ENCODE measurements at regions not wholly inside any gene's neighbourhood (a gene's known extent, or its start where the extent isn't known, plus 50 kb on each side); places are given as distances from the start of the nearest gene placed in this dataset.

DNA sequence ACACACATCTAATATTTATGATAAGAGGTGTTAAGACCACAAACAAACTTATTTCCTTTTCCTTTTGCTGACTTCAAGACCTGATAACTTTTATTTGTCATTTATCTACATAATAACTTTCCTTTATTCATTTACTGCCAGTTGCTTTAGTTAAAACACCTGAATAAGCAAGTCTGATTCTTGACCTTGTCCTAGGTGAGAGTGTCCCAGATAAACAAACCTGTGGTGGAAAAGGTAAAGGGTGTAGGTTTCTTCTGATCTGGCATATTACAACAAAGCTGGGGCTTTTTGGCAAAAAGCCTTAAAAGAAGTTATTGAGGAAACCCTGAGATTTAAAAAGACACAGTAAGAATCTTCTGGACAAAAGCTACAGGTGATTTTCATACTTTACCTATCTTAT, 191.5 kb downstream of the ZBBX start:
- no peak overlapping the region for H3K27ac ChIP-seq (ENCODE audit: low read length)
- no peak overlapping the region for H3K4me3 ChIP-seq (ENCODE audit: low read depth in 1 of 2, low read length in 2 of 2)
- no peaks in the 10 kb centered on the region for H3K4me1 ChIP-seq (ENCODE audit: control insufficient read depth in 1 of 2, insufficient read depth in 2 of 2, low read length in 2 of 2)
- H3K36me3 ChIP-seq (ENCODE audit: control insufficient read depth in 1 of 2, insufficient read depth in 2 of 2, low read length in 2 of 2), result no peaks in the 10 kb centered on the region
- H3K27me3 ChIP-seq (ENCODE audit: low read depth, low read length), result no peaks in the 10 kb centered on the region
- peaks cover 0 to 9% of the 10 kb centered on the region in 2 donors for H3K9me3 ChIP-seq (ENCODE audit: control insufficient read depth in 1 of 2, low read length in 2 of 2)

DNA sequence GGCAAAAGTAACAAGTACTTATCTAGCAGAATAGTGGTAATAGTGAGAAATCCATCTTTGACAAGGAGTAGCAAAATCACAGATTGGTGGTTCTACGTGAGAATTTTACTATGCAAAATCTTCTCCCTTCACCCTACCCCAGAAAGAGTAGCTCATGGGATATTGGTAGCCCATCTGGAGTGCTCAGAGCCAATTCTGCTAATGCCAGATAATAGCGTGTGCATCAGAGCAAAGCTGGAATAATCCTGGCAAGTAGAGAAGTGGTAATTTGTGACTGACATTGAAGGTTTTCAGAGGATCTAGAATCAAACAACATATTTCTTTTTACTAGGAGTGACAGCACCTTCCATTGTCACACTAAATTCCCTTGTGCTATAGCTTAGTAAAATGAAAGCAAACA, 192.9 kb downstream of the ZBBX start:
- peaks cover 0 to 3% of the 10 kb centered on the region in 2 donors for H3K9me3 ChIP-seq (ENCODE audit: control insufficient read depth in 1 of 2, low read length in 2 of 2)
- H3K4me3 ChIP-seq (ENCODE audit: low read depth in 1 of 2, low read length in 2 of 2), result no peak overlapping the region
- H3K4me1 ChIP-seq (ENCODE audit: control insufficient read depth in 1 of 2, insufficient read depth in 2 of 2, low read length in 2 of 2), result no peaks in the 10 kb centered on the region
- no peaks in the 10 kb centered on the region for H3K36me3 ChIP-seq (ENCODE audit: control insufficient read depth in 1 of 2, insufficient read depth in 2 of 2, low read length in 2 of 2)
- no peak overlapping the region for H3K27ac ChIP-seq (ENCODE audit: low read length)
- no peaks in the 10 kb centered on the region for H3K27me3 ChIP-seq (ENCODE audit: low read depth, low read length)

DNA sequence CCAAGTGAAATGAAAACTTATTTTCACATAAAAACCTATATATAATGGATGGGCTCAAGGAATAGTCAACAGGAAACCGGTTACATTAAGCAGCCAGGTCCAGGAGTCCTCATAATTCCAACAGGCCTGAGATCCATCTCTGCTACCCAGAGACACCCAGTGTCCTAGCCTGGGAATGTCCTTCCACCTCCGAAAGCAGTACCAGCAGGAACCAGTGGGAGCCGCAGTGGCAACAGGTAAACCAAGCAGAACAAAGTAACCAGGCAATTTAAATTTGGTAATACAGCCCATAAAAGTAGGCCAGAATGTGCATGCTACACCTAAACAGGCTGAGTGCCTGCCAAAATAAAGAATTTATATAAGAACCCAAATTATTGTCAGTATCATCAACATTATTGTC, 195.6 kb downstream of the ZBBX start:
- Histone ChIP-seq H3K27me3 (ENCODE audit: low read depth, low read length) (no peaks in the 10 kb centered on the region), H3K4me3 (ENCODE audit: low read depth in 1 of 2, low read length in 2 of 2) (no peak overlapping the region), H3K9me3 (ENCODE audit: control insufficient read depth in 1 of 2, low read length in 2 of 2) (no peaks in the 10 kb centered on the region), H3K27ac (ENCODE audit: low read length) (no peak overlapping the region), H3K4me1 (ENCODE audit: control insufficient read depth in 1 of 2, insufficient read depth in 2 of 2, low read length in 2 of 2) (no peaks in the 10 kb centered on the region), H3K36me3 (ENCODE audit: control insufficient read depth in 1 of 2, insufficient read depth in 2 of 2, low read length in 2 of 2) (no peaks in the 10 kb centered on the region)

DNA sequence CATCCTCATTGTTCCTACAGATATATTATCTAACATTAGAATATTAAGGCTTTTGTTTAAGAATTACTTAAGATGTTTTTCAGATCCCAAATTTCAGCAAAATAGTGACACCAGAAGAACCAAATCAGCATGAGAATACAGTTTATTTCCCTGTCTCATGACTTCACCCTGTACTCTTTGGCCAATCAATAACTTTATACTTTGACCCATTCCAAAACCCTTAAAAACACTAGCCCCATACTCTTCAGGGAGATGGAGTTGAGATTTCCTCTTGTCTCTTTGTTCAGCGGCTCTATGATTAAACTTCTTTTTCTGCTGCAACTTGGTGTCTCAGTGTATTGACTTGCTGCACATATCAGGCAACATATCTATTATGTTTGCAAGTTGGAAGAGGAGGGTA, 207.7 kb downstream of the ZBBX start:
- Histone ChIP-seq H3K9me3 (ENCODE audit: control insufficient read depth in 1 of 2, low read length in 2 of 2) (peaks cover 0 to 7% of the 10 kb centered on the region in 2 donors), H3K4me1 (ENCODE audit: control insufficient read depth in 1 of 2, insufficient read depth in 2 of 2, low read length in 2 of 2) (no peaks in the 10 kb centered on the region), H3K27me3 (ENCODE audit: low read depth, low read length) (no peaks in the 10 kb centered on the region), H3K4me3 (ENCODE audit: low read depth in 1 of 2, low read length in 2 of 2) (no peak overlapping the region), H3K27ac (ENCODE audit: low read length) (no peak overlapping the region), H3K36me3 (ENCODE audit: control insufficient read depth in 1 of 2, insufficient read depth in 2 of 2, low read length in 2 of 2) (no peaks in the 10 kb centered on the region)

DNA sequence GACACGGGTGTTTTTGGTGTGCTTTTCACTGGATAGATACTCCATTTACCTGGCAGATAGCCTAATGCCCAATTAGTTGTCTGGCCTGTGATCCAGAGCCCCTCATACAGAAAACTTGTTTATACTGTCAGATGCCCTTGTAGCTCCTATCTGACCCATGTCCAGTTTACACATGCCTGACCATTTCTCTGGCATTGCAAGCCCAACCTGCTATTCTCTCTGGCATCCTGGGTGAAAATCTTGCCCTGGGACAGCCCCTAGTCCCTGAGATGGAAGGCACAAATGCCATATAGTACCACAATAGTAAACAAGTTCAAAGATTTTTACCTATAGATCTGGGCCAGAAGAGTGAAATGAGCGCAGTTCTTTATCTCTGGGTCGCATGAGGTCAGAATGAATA, 212.6 kb downstream of the ZBBX start:
- Histone ChIP-seq H3K4me3 (ENCODE audit: low read depth in 1 of 2, low read length in 2 of 2) (no peak overlapping the region), H3K27me3 (ENCODE audit: low read depth, low read length) (no peaks in the 10 kb centered on the region), H3K36me3 (ENCODE audit: control insufficient read depth in 1 of 2, insufficient read depth in 2 of 2, low read length in 2 of 2) (no peaks in the 10 kb centered on the region), H3K9me3 (ENCODE audit: control insufficient read depth in 1 of 2, low read length in 2 of 2) (no peaks in the 10 kb centered on the region), H3K27ac (ENCODE audit: low read length) (no peak overlapping the region), H3K4me1 (ENCODE audit: control insufficient read depth in 1 of 2, insufficient read depth in 2 of 2, low read length in 2 of 2) (peaks cover 0 to 5% of the 10 kb centered on the region in 2 donors)

DNA sequence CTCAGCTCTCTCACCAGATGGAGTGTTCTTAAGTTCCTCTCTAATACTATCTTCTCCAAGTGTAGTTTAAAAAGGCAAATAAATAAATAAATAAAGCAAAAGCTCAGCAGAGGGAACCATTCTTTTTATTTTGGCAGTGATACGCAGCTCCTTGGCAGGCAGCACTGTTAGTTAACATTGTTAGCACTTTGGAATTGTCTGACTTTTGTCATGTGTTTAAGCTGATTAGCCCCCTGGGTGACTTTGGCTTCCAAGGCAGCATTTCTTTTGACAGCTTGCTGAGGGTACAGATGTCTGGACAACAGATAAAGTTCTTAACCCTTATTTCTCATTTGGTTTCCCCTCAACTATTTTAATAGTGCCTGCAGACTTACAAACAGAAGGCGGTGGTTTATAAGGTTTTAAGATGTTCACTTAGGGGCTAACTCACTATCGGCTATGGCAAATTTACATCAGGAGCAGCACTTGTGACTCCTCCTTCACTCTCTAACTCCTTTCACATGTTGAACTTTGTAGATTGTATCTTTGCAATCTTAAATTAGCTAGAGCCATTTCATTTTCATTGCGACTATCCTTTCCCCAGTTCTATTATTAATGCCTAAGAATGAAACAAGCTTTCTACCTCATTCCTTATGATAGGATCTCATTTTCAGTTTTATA, 213.4 kb downstream of the ZBBX start:
- H3K4me1 ChIP-seq (ENCODE audit: control insufficient read depth in 1 of 2, insufficient read depth in 2 of 2, low read length in 2 of 2), result peaks cover 0 to 5% of the 10 kb centered on the region in 2 donors
- no peak overlapping the region for H3K27ac ChIP-seq (ENCODE audit: low read length)
- no peak overlapping the region for H3K4me3 ChIP-seq (ENCODE audit: low read depth in 1 of 2, low read length in 2 of 2)
- no peaks in the 10 kb centered on the region for H3K27me3 ChIP-seq (ENCODE audit: low read depth, low read length)
- no peaks in the 10 kb centered on the region for H3K36me3 ChIP-seq (ENCODE audit: control insufficient read depth in 1 of 2, insufficient read depth in 2 of 2, low read length in 2 of 2)
- H3K9me3 ChIP-seq (ENCODE audit: control insufficient read depth in 1 of 2, low read length in 2 of 2), result no peaks in the 10 kb centered on the region

DNA sequence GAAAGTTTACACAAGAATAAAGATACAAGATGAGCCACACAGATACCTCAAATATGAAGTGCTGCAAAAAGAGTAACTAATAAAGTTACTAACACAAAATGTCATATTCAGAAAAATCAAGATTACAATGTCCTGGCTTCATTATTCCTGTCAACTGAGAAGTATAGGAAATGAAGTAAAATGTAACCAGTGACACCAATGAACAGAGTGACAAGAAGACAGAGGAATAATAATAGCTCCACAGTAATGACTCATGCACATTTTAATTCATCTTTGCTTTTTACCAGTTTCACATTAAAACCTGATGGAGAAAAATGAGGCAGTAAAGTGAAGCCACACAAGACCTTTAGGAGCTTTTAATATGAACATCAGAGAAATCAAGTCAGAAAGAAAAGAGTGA, 214.1 kb downstream of the ZBBX start:
- no peaks in the 10 kb centered on the region for H3K36me3 ChIP-seq (ENCODE audit: control insufficient read depth in 1 of 2, insufficient read depth in 2 of 2, low read length in 2 of 2)
- H3K4me3 ChIP-seq (ENCODE audit: low read depth in 1 of 2, low read length in 2 of 2), result no peak overlapping the region
- no peaks in the 10 kb centered on the region for H3K9me3 ChIP-seq (ENCODE audit: control insufficient read depth in 1 of 2, low read length in 2 of 2)
- no peaks in the 10 kb centered on the region for H3K27me3 ChIP-seq (ENCODE audit: low read depth, low read length)
- peaks cover 0 to 5% of the 10 kb centered on the region in 2 donors for H3K4me1 ChIP-seq (ENCODE audit: control insufficient read depth in 1 of 2, insufficient read depth in 2 of 2, low read length in 2 of 2)
- H3K27ac ChIP-seq (ENCODE audit: low read length), result no peak overlapping the region

DNA sequence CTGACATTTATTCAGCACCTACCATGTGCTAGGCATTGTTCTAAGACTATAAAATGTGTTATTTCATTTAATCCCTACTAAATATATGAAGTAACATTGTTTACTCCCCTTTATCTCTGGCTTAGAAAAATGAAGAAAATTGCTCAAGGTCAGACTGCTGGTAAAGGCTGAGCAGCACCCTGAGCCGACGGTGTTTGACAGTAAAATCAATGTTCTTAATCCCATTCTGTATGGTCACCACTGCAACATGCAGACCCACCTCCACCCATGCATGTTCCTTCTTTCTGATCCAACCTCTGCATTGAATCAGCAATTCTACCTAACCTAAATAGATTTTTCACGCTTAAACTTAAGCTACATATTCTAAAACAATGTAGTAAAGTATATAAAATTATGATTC, 216.5 kb downstream of the ZBBX start:
- no peaks in the 10 kb centered on the region for H3K27me3 ChIP-seq (ENCODE audit: low read depth, low read length)
- no peak overlapping the region for H3K27ac ChIP-seq (ENCODE audit: low read length)
- no peaks in the 10 kb centered on the region for H3K36me3 ChIP-seq (ENCODE audit: control insufficient read depth in 1 of 2, insufficient read depth in 2 of 2, low read length in 2 of 2)
- peaks cover 0 to 5% of the 10 kb centered on the region in 2 donors for H3K4me1 ChIP-seq (ENCODE audit: control insufficient read depth in 1 of 2, insufficient read depth in 2 of 2, low read length in 2 of 2)
- H3K4me3 ChIP-seq (ENCODE audit: low read depth in 1 of 2, low read length in 2 of 2), result no peak overlapping the region
- H3K9me3 ChIP-seq (ENCODE audit: control insufficient read depth in 1 of 2, low read length in 2 of 2), result no peaks in the 10 kb centered on the region

DNA sequence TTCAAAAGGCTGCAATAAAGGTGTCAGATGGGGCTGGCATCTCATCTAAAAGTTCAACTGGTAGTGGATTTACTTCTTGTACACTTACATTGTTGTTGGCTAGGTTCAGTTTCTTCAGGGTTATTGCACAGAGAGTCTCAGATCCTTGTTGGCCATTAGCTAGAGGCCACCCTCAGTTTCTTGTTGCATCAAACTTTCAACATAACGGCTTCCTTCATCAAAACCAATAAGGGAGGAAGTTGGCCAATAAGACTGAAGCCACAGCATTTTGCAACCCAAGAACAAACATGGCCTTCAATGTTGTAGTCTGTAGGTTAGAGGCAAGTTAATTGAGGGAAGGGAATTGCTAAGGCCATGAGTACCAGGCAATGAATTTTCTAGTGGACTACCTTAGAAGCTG, 218.0 kb downstream of the ZBBX start:
- Histone ChIP-seq H3K9me3 (ENCODE audit: control insufficient read depth in 1 of 2, low read length in 2 of 2) (no peaks in the 10 kb centered on the region), H3K27me3 (ENCODE audit: low read depth, low read length) (no peaks in the 10 kb centered on the region), H3K4me1 (ENCODE audit: control insufficient read depth in 1 of 2, insufficient read depth in 2 of 2, low read length in 2 of 2) (peaks cover 0 to 5% of the 10 kb centered on the region in 2 donors), H3K27ac (ENCODE audit: low read length) (no peak overlapping the region), H3K4me3 (ENCODE audit: low read depth in 1 of 2, low read length in 2 of 2) (no peak overlapping the region), H3K36me3 (ENCODE audit: control insufficient read depth in 1 of 2, insufficient read depth in 2 of 2, low read length in 2 of 2) (no peaks in the 10 kb centered on the region)

DNA sequence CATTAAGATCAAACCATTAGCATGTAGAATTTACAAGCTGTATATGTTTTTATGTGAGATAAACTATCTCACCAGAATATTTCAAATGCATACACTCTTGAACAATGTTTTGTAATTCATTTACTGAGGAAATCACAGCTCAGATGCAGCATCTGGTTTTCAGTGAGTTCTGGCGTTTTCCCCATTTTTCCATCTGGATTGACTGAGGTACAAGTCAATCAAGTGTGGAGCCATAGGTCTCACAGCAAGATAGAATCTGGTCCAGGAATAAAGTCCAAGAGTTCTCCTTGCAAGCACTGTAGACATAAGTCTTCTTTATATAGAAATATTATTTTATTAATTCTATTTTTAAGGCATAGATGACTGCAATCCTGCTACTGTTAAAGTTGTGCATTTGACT, 219.3 kb downstream of the ZBBX start:
- Histone ChIP-seq H3K27ac (ENCODE audit: low read length) (no peak overlapping the region), H3K4me3 (ENCODE audit: low read depth in 1 of 2, low read length in 2 of 2) (no peak overlapping the region), H3K36me3 (ENCODE audit: control insufficient read depth in 1 of 2, insufficient read depth in 2 of 2, low read length in 2 of 2) (no peaks in the 10 kb centered on the region), H3K4me1 (ENCODE audit: control insufficient read depth in 1 of 2, insufficient read depth in 2 of 2, low read length in 2 of 2) (no peaks in the 10 kb centered on the region), H3K27me3 (ENCODE audit: low read depth, low read length) (no peaks in the 10 kb centered on the region), H3K9me3 (ENCODE audit: control insufficient read depth in 1 of 2, low read length in 2 of 2) (no peaks in the 10 kb centered on the region)

DNA sequence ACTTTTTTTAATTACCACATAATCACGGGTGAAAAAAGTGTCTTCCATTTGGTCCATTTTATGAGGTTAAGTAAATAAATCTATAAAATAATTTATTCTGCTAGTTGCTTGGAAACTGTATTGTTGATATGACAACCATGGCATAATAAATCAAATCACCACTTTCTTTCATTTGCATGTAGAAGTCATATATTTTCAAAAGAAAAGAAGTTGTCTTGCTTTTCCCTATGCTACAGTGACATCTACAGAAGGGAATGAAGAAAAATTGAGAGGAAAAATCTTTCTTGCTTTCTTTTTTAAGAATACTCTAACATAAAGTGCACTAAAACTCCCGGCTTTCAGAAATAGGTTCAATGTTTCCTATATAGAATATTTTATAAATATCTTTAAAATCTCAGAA, 228.5 kb downstream of the ZBBX start:
- Histone ChIP-seq H3K27me3 (ENCODE audit: low read depth, low read length) (no peaks in the 10 kb centered on the region), H3K27ac (ENCODE audit: low read length) (no peak overlapping the region), H3K36me3 (ENCODE audit: control insufficient read depth in 1 of 2, insufficient read depth in 2 of 2, low read length in 2 of 2) (no peaks in the 10 kb centered on the region), H3K4me3 (ENCODE audit: low read depth in 1 of 2, low read length in 2 of 2) (no peak overlapping the region), H3K9me3 (ENCODE audit: control insufficient read depth in 1 of 2, low read length in 2 of 2) (no peaks in the 10 kb centered on the region), H3K4me1 (ENCODE audit: control insufficient read depth in 1 of 2, insufficient read depth in 2 of 2, low read length in 2 of 2) (no peaks in the 10 kb centered on the region)

DNA sequence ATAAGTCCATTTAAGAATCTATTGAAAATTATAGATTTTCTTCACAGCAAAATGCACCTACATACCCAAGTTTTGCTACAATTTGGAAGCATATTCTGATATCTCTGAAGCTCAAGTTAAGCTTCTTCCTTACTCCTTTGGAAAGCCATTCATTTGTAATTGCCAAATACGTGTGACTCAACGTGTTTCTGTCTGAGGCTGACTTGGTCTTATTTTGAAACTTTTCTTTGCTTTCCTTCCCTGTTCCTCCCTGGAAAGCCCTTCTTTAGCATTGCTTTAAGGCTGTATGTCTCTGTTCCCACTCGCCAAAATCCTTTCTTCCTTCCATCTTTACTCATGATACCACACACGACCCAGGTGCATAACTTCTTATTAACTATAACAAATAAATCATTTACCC, 232.0 kb downstream of the ZBBX start:
- Histone ChIP-seq H3K4me1 (ENCODE audit: control insufficient read depth in 1 of 2, insufficient read depth in 2 of 2, low read length in 2 of 2) (no peaks in the 10 kb centered on the region), H3K36me3 (ENCODE audit: control insufficient read depth in 1 of 2, insufficient read depth in 2 of 2, low read length in 2 of 2) (no peaks in the 10 kb centered on the region), H3K27ac (ENCODE audit: low read length) (no peak overlapping the region), H3K4me3 (ENCODE audit: low read depth in 1 of 2, low read length in 2 of 2) (no peak overlapping the region), H3K9me3 (ENCODE audit: control insufficient read depth in 1 of 2, low read length in 2 of 2) (no peaks in the 10 kb centered on the region), H3K27me3 (ENCODE audit: low read depth, low read length) (no peaks in the 10 kb centered on the region)

Data from muscle layer of duodenum (tissue), 2 donors.